GM12878 (cell line): ENCODE measurements at regions not wholly inside any gene's neighbourhood (a gene's known extent, or its start where the extent isn't known, plus 50 kb on each side); places are given as distances from the start of the nearest gene placed in this dataset.

Source experiments
- ATAC-seq: fragments of 200-7000 bp; cut with Tn5 transposase; 3 replicates; pipeline ENCODE4 v1.9.1; 2020; ENCODE audit warnings: mild to moderate bottlenecking, moderate library complexity
- BruUV-seq: library from RNA; stranded (reverse); fragments of 400-500 nt; replicated peaks from 2 replicates; lab custom pipeline; 2021; lab: Mats Ljungman, UMichigan
- CTCF ChIA-PET: fragments of 300-600 bp; sonication (Branson Sonifier 250); formaldehyde crosslinking; extraction: SDS; loops from one replicate; lab custom pipeline; 2021; ENCODE audit warnings: inconsistent platforms; lab: Yijun Ruan, JAX
- POLR2A ChIA-PET: fragments of 350-600 bp; formaldehyde crosslinking; extraction: SDS; loops from one replicate; lab custom pipeline; 2021; ENCODE audit warnings: inconsistent platforms; lab: Charles Lee
- RAD21 ChIA-PET: fragments of 300-600 bp; sonication (Branson Sonifier 250); formaldehyde crosslinking; loops from one replicate; lab custom pipeline; 2023; ENCODE audit warnings: antibody characterized with exemption; ENCODE audit not compliant: unreplicated experiment; lab: Charles Lee
- SMC1A ChIA-PET: fragments of 300-600 bp; sonication (Branson Sonifier 250); formaldehyde crosslinking; loops from one replicate; lab custom pipeline; 2023; ENCODE audit not compliant: unreplicated experiment, uncharacterized antibody; lab: Charles Lee
- DNase-seq: peaks from one replicate; pipeline ENCODE4 v3.0.0-alpha.2; 2011; ENCODE audit warnings: low read depth, low spot score
- FAIRE-seq: peaks from 3 replicates; lab custom pipeline; 2011; peaks lifted over from hg19 to GRCh38; lab: Jason Lieb, UNC
- H2AFZ ChIP-seq: 2 replicates; pipeline ENCODE4 v1.6.0; 2011; ENCODE audit warnings: low read depth, low read length, control low read depth; ENCODE audit not compliant: control insufficient read depth
- H3K27ac ChIP-seq: 2 replicates; pipeline ENCODE4 v1.5.1; 2011; ENCODE audit warnings: control low read depth; ENCODE audit not compliant: control insufficient read depth, insufficient read depth
- H3K27me3 ChIP-seq, 2 experiments: replicated peaks in 1 of 2; 2 replicates each; pipeline versions ENCODE4 v1.6.0 to v1.6.1; 2011; ENCODE audit warnings: low read length in 1 of 2; ENCODE audit not compliant: control insufficient read depth in 2 of 2, insufficient read depth in 2 of 2
- H3K36me3 ChIP-seq, 2 experiments: 2 replicates each; pipeline ENCODE4 v1.5.1; 2011; ENCODE audit warnings: low read length in 1 of 2; ENCODE audit not compliant: control insufficient read depth in 2 of 2, insufficient read depth in 2 of 2
- H3K4me1 ChIP-seq: 2 replicates; pipeline ENCODE4 v1.6.1; 2011; ENCODE audit warnings: mild to moderate bottlenecking, low read length, moderate library complexity, mixed read lengths; ENCODE audit not compliant: control insufficient read depth, insufficient read depth
- H3K4me2 ChIP-seq: 2 replicates; pipeline ENCODE4 v1.6.0; 2011; ENCODE audit warnings: control low read depth; ENCODE audit not compliant: control insufficient read depth, insufficient read depth
- H3K4me3 ChIP-seq: fragments of 200-600 bp; sonication (generic); 2 replicates; pipeline ENCODE4 v1.5.1; 2016
- H3K79me2 ChIP-seq: 2 replicates; pipeline ENCODE4 v1.6.0; 2011; ENCODE audit warnings: low read length; ENCODE audit not compliant: control insufficient read depth, insufficient read depth
- H3K9ac ChIP-seq: 2 replicates; pipeline ENCODE4 v1.8.0; 2011; ENCODE audit warnings: low read length, control low read depth, mixed read lengths; ENCODE audit not compliant: control insufficient read depth, insufficient read depth
- H3K9me3 ChIP-seq: replicated peaks from 3 replicates; pipeline ENCODE4 v1.5.1; 2011; ENCODE audit warnings: mild to moderate bottlenecking, low read length; ENCODE audit not compliant: control insufficient read depth, insufficient read depth
- H4K20me1 ChIP-seq: 2 replicates; pipeline ENCODE4 v1.6.0; 2011; ENCODE audit not compliant: control insufficient read depth, insufficient read depth
- BACH1 ChIP-seq: fragments of 450-650 bp; IDR thresholded peaks from 2 replicates; pipeline ENCODE4 v1.6.1; 2017; ENCODE audit warnings: mild to moderate bottlenecking, borderline replicate concordance
- BMI1 ChIP-seq: fragments of 450-650 bp; IDR thresholded peaks from 2 replicates; pipeline ENCODE4 v1.6.1; 2016; ENCODE audit warnings: mild to moderate bottlenecking, moderate library complexity, borderline replicate concordance
- CREB1 ChIP-seq: IDR thresholded peaks from 2 replicates; pipeline ENCODE4 v1.6.1; 2012; ENCODE audit warnings: low read depth, mild to moderate bottlenecking, inconsistent platforms
- ESRRA ChIP-seq: IDR thresholded peaks from 2 replicates; pipeline ENCODE4 v1.6.1; 2012; ENCODE audit warnings: mild to moderate bottlenecking, low read length, improper control_type of control experiment
- ETV6 ChIP-seq, 2 experiments: fragments of 450-650 bp in 1 of 2; IDR thresholded peaks in 1 of 2; conservative IDR thresholded peaks in 1 of 2; 2 replicates each; pipeline ENCODE4 v1.6.1; 2014; ENCODE audit warnings: antibody characterized with exemption in 1 of 2, borderline replicate concordance in 1 of 2, low read depth in 1 of 2, mild to moderate bottlenecking in 1 of 2, moderate library complexity in 1 of 2
- HSF1 ChIP-seq: fragments of 150-350 bp; IDR thresholded peaks from 2 replicates; pipeline ENCODE4 v1.6.1; 2014; ENCODE audit warnings: mild to moderate bottlenecking, low read depth, low read length
- IRF3 ChIP-seq: fragments of 450-650 bp; IDR thresholded peaks from 2 replicates; pipeline ENCODE4 v1.6.1; 2014; ENCODE audit warnings: mild to moderate bottlenecking
- IRF5 ChIP-seq: fragments of 450-650 bp; IDR thresholded peaks from 2 replicates; pipeline ENCODE4 v1.6.1; 2017; ENCODE audit warnings: borderline replicate concordance
- NFIC ChIP-seq: IDR thresholded peaks from 2 replicates; pipeline ENCODE4 v1.6.1; 2012; ENCODE audit warnings: low read depth, mild to moderate bottlenecking, inconsistent platforms, low read length, moderate library complexity
- NFYA ChIP-seq: IDR thresholded peaks from 2 replicates; pipeline ENCODE4 v1.6.1; 2011; ENCODE audit warnings: low read depth, mild to moderate bottlenecking, low read length, improper control_type of control experiment, borderline replicate concordance
- RAD21 ChIP-seq: IDR thresholded peaks from 2 replicates; pipeline ENCODE4 v1.6.1; 2011; ENCODE audit warnings: mild to moderate bottlenecking, low read depth, low read length, moderate library complexity; ENCODE audit not compliant: insufficient read depth
- RAD51 ChIP-seq: fragments of 450-650 bp; IDR thresholded peaks from 2 replicates; pipeline ENCODE4 v1.6.1; 2016; ENCODE audit warnings: moderate library complexity, mild to moderate bottlenecking, inconsistent platforms
- RELB ChIP-seq: fragments of 450-650 bp; IDR thresholded peaks from 2 replicates; pipeline ENCODE4 v1.6.1; 2017; ENCODE audit warnings: low read depth, mild to moderate bottlenecking, moderate library complexity
- TBL1XR1 ChIP-seq: IDR thresholded peaks from 2 replicates; pipeline ENCODE4 v1.6.1; 2012; ENCODE audit warnings: low read depth, low read length, improper control_type of control experiment
- ZNF24 ChIP-seq: fragments of 450-650 bp; IDR thresholded peaks from 2 replicates; pipeline ENCODE4 v1.6.1; 2017; ENCODE audit warnings: antibody characterized with exemption, mild to moderate bottlenecking
- ZNF274 ChIP-seq: IDR thresholded peaks from one replicate; pipeline ENCODE4 v1.8.0; 2011; ENCODE audit not compliant: insufficient read length, insufficient read depth
- in situ Hi-C: fragments of 300-500 bp; cut with MboI; formaldehyde crosslinking; loops from 9 replicates; pipeline ENCODE4 v1.14.3; 2018; ENCODE audit warnings: mixed read lengths
- intact Hi-C: fragments of 100-400 bp; cut with micrococcal nuclease; formaldehyde crosslinking; loops from one replicate; pipeline ENCODE4 v1.14.2; 2022; ENCODE audit not compliant: unreplicated experiment

- no peak for TF ChIP-seq IRF3
Measured at GRCh38 chr5:68547056-68547455, 331.5 kb downstream of the PIK3R1 start (continued).

GRCh38 chr5:68547622-68548021, 332.1 kb downstream of the PIK3R1 start:
- Histone ChIP-seq H3K4me2 (no peak overlapping the region), H3K79me2 (no peaks in the 10 kb centered on the region), H3K9me3 (no peaks in the 10 kb centered on the region), H3K27ac (no peak overlapping the region), H3K4me1 (0 out of 2 replicates have a peak, but pooled peaks cover 3% of the 10 kb centered on the region), H3K27me3 (no peaks in the 10 kb centered on the region; a peak in 2 of 4 replicates), H3K36me3 (no peaks in the 10 kb centered on the region), H2AFZ (no peak overlapping the region), H3K4me3 (no peak overlapping the region), H3K9ac (no peak overlapping the region), H4K20me1 (no peaks in the 10 kb centered on the region)
- POLR2A ChIA-PET = no interaction called here
- BruUV-seq = no TSS peak
- no peak for ATAC-seq
- SMC1A ChIA-PET = interaction anchor here (0.5 kb wide), 1 partner anchor 412 kb away, joined by 3 read pairs; no protein-coding TSS in a partner anchor
- RAD21 ChIA-PET = interaction anchor here (0.7 kb wide), 1 partner anchor 36 kb away, joined by 3 read pairs; no protein-coding TSS in a partner anchor
- in situ Hi-C loops (no loop called here), intact Hi-C loops (no loop called here)
- CTCF ChIA-PET = no interaction called here
- no peak for FAIRE-seq
- no peak for DNase-seq
- TF ChIP-seq ESRRA (no peak), RAD51 (no peak), BACH1 (no peak), TBL1XR1 (no peak), NFYA (no peak), HSF1 (no peak), ZNF24 (no peak), NFIC (no peak), ZNF274 (no peak), ETV6 (conservative IDR thresholded peaks at IDR 0.05 in 1 of 2, IDR thresholded peaks at IDR 0.05 in 1 of 2; ENCODE audit: borderline replicate concordance in 1 of 2, low read depth in 1 of 2) (no peak), CREB1 (no peak), IRF5 (no peak), BMI1 (no peak), RELB (no peak), RAD21 (no peak)
